Nephron progenitor cell (in vitro differentiated cells): ENCODE measurements at regions not wholly inside any gene's neighbourhood (a gene's known extent, or its start where the extent isn't known, plus 50 kb on each side); places are given as distances from the start of the nearest gene placed in this dataset.

Experiments used
- DNase-seq: peaks from one replicate; pipeline ENCODE4 v3.0.0; 2021
- H3K27ac Mint-ChIP-seq: 2 replicates; pipeline ENCODE4 v1.8.0; 2021; ENCODE audit warnings: mild to moderate bottlenecking, moderate library complexity, mixed read lengths
- H3K27me3 Mint-ChIP-seq: 2 replicates; pipeline ENCODE4 v1.8.0; 2021; ENCODE audit warnings: mild to moderate bottlenecking, low read depth, mixed read lengths; ENCODE audit not compliant: poor library complexity
- H3K36me3 Mint-ChIP-seq: 2 replicates; pipeline ENCODE4 v1.8.0; 2021; ENCODE audit warnings: low read depth, mixed read lengths
- H3K4me1 Mint-ChIP-seq: 2 replicates; pipeline ENCODE4 v1.8.0; 2021; ENCODE audit warnings: mixed read lengths
- H3K4me3 Mint-ChIP-seq: 2 replicates; pipeline ENCODE4 v1.8.0; 2021; ENCODE audit warnings: mild to moderate bottlenecking, moderate library complexity, mixed read lengths
- H3K9me3 Mint-ChIP-seq: 2 replicates; pipeline ENCODE4 v1.8.0; 2021; ENCODE audit warnings: mild to moderate bottlenecking, moderate library complexity, mixed read lengths
- TF ChIP-seq, protein P1 (sequence below): fragments of 200-600 bp; sonication (generic); IDR thresholded peaks from 2 replicates; pipeline ENCODE4 v1.5.0; 2021; ENCODE audit warnings: antibody characterized with exemption

DNA sequence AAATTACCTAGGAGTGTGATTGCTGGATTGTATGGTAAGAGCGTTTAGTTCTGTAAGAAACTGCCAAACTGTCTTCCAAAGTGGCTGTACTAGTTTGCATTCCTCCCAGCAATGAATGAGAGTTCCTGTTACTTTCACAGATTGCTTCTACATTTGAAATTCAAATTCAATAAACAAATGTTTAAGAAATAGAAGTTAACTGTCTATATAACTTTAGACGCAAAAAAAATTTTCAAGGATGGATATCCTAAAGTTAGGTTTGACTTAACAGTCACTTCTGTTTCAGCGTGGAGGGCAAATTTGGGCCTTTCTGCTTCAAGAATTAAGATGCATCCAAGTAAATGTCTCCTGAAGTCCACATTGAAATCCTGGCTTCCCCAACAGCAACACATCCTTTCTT, 445.6 kb downstream of the TAF11L14 start:
- no peak for DNase-seq
- Mint-ChIP-seq H3K9me3 (no peaks in the 10 kb centered on the region), H3K27ac (no peak overlapping the region), H3K4me1 (no peaks in the 10 kb centered on the region), H3K36me3 (no peaks in the 10 kb centered on the region), H3K27me3 (peaks cover 3% of the 10 kb centered on the region), H3K4me3 (no peak overlapping the region)
- TF ChIP-seq, protein P1, sequence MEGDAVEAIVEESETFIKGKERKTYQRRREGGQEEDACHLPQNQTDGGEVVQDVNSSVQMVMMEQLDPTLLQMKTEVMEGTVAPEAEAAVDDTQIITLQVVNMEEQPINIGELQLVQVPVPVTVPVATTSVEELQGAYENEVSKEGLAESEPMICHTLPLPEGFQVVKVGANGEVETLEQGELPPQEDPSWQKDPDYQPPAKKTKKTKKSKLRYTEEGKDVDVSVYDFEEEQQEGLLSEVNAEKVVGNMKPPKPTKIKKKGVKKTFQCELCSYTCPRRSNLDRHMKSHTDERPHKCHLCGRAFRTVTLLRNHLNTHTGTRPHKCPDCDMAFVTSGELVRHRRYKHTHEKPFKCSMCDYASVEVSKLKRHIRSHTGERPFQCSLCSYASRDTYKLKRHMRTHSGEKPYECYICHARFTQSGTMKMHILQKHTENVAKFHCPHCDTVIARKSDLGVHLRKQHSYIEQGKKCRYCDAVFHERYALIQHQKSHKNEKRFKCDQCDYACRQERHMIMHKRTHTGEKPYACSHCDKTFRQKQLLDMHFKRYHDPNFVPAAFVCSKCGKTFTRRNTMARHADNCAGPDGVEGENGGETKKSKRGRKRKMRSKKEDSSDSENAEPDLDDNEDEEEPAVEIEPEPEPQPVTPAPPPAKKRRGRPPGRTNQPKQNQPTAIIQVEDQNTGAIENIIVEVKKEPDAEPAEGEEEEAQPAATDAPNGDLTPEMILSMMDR: no peak

DNA sequence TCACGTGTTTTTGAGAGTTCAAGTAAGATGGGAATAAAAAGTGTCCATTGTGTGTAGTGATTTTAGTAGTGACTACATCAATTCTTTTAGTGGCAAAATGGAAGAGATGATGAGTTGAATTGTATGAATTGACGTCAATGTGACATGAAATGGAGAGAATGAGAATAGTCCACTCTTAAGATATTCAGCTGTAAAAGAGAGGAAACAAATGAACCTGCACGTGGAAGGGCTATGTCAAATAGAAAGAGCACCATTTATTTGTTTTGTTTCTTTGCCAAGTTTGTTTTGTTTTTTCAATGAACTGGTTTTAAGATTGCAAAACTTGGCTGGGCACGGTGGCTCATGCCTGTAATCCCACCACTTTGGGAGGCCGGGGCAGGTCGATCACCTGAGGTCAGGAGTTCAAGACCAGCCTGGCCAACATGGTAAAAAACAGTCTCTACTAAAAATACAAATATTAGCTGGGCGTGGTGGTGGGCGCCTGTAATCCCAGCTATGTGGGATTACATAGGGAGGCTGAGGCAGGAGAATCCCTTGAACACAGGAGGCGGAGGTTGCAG, 453.8 kb downstream of the TAF11L14 start:
- H3K27me3 Mint-ChIP-seq: no peaks in the 10 kb centered on the region
- H3K4me3 Mint-ChIP-seq: no peak overlapping the region
- no peaks in the 10 kb centered on the region for H3K36me3 Mint-ChIP-seq
- H3K4me1 Mint-ChIP-seq: no peaks in the 10 kb centered on the region
- no peak for DNase-seq
- no peaks in the 10 kb centered on the region for H3K9me3 Mint-ChIP-seq
- TF ChIP-seq, protein P1: no peak
- no peak overlapping the region for H3K27ac Mint-ChIP-seq

DNA sequence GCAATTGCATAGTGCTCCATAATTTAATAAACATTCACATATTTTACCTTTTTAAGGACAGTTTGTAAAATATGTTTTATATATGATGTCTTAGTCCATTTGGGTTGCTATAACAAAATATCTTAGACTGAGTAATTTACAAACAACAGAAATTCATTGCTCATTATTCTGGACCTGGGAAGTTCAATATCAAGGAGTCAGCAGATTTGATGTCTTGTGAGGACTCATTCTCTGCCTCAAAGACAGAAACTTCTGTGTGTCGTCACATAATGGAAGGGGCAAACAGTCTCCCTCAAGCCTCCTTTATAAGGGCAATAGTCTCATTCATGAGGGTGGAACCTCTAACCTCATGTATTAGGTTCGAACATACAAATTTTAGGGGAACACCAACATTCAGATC, 455.9 kb downstream of the TAF11L14 start:
- TF ChIP-seq, protein P1: no peak

DNA sequence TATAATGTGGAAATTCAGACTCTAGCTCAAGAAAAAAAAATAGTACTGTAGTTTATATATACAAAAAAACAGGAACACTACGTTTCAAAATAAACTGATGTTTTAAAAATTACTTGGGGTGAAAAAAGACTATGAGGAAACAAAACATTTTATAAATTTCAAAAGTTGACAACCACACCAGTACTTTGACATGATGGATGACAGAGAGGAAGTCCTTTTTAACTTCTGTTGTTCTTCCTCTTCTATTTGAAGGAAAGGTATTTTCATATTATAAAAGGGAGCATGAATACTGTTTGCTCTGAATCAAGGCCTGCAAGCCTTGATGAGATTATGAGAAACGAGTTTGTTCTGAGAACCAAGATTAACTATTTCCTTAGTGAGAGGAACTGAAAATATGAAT, 456.9 kb downstream of the TAF11L14 start:
- Mint-ChIP-seq H3K4me3 (no peak overlapping the region), H3K9me3 (no peaks in the 10 kb centered on the region), H3K27me3 (no peaks in the 10 kb centered on the region), H3K27ac (no peak overlapping the region), H3K4me1 (no peaks in the 10 kb centered on the region), H3K36me3 (no peaks in the 10 kb centered on the region)
- no peak for DNase-seq
- TF ChIP-seq, protein P1: no peak

More for the DNA sequence above, 455.9 kb downstream of the TAF11L14 start:
- no peaks in the 10 kb centered on the region for H3K36me3 Mint-ChIP-seq
- no peak overlapping the region for H3K27ac Mint-ChIP-seq
- no peaks in the 10 kb centered on the region for H3K27me3 Mint-ChIP-seq
- no peaks in the 10 kb centered on the region for H3K4me1 Mint-ChIP-seq
- H3K4me3 Mint-ChIP-seq: no peak overlapping the region
- DNase-seq: no peak
- no peaks in the 10 kb centered on the region for H3K9me3 Mint-ChIP-seq

DNA sequence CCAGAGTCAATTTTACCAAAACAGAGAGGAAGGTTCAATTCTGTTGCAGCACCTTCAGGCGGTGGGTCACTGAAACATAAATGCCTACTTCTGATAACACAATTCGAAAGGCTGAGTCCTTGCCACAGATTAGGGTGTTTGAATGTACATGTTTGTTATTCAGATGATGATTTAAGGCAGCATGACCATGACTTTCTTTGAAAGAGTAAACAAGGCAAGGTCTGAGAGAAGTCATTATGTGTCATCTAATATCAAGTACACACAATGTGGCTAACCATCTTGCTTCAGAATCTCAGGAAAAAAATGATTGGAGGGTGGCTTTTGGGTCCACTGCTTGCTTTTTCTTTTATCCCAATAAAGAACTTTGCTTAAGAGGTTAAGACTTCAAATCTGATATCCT, 457.5 kb downstream of the TAF11L14 start:
- no peaks in the 10 kb centered on the region for H3K27me3 Mint-ChIP-seq
- no peaks in the 10 kb centered on the region for H3K36me3 Mint-ChIP-seq
- H3K4me1 Mint-ChIP-seq: no peaks in the 10 kb centered on the region
- DNase-seq: no peak
- H3K9me3 Mint-ChIP-seq: no peaks in the 10 kb centered on the region
- H3K27ac Mint-ChIP-seq: no peak overlapping the region
- H3K4me3 Mint-ChIP-seq: no peak overlapping the region
- TF ChIP-seq, protein P1: no peak

DNA sequence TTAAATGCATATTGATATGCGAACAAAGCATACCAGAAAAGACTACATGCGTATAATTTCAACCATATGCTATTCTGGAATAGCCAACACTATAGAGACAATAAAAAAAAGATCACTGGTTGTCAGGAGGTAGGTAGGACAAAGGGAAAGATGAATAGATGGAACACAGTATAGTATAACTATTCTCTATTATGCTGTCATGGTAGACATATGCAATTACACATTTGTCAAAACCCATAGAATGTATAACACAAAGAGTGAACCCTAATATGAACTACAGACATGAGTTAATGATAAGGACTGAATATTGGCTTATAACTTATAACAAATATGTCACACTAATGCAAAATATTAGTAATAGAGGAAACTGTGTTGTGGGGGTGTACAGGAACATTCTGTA, 460.8 kb downstream of the TAF11L14 start:
- Mint-ChIP-seq H3K36me3 (no peaks in the 10 kb centered on the region), H3K9me3 (no peaks in the 10 kb centered on the region), H3K27ac (no peak overlapping the region), H3K27me3 (peaks cover 5% of the 10 kb centered on the region), H3K4me3 (no peak overlapping the region), H3K4me1 (no peaks in the 10 kb centered on the region)
- TF ChIP-seq, protein P1: no peak
- no peak for DNase-seq
